Osteoblast (primary cell): ENCODE measurements at regions not wholly inside any gene's neighbourhood (a gene's known extent, or its start where the extent isn't known, plus 50 kb on each side); places are given as distances from the start of the nearest gene placed in this dataset.

Source experiments
- DNase-seq: peaks from one replicate; pipeline ENCODE4 v3.0.0; 2011; ENCODE audit warnings: low spot score, mixed read lengths; ENCODE audit not compliant: insufficient read length; ENCODE audit errors: missing footprints
- H2AFZ ChIP-seq: 2 replicates; pipeline ENCODE4 v1.6.0; 2011; ENCODE audit warnings: mild to moderate bottlenecking, low read length
- H3K27ac ChIP-seq: 2 replicates; pipeline ENCODE4 v1.5.1; 2011; ENCODE audit warnings: mild to moderate bottlenecking, low read depth, low read length, moderate library complexity
- H3K27me3 ChIP-seq: 2 replicates; pipeline ENCODE4 v1.6.0; 2012; ENCODE audit warnings: mild to moderate bottlenecking, control low read depth, inconsistent platforms, low read length, moderate library complexity; ENCODE audit not compliant: insufficient read depth
- H3K36me3 ChIP-seq: 2 replicates; pipeline ENCODE4 v1.5.1; 2011; ENCODE audit warnings: mild to moderate bottlenecking, low read length, control low read depth, moderate library complexity; ENCODE audit not compliant: insufficient read depth
- H3K4me1 ChIP-seq: 2 replicates; pipeline ENCODE4 v1.5.1; 2011; ENCODE audit warnings: mild to moderate bottlenecking, low read length, control low read depth, moderate library complexity; ENCODE audit not compliant: insufficient read depth
- H3K4me2 ChIP-seq: 2 replicates; pipeline ENCODE4 v1.6.0; 2011; ENCODE audit warnings: mild to moderate bottlenecking, low read length; ENCODE audit not compliant: insufficient read depth
- H3K4me3 ChIP-seq: fragments of 200-600 bp; sonication (generic); 3 replicates; pipeline ENCODE4 v1.5.1; 2012; ENCODE audit warnings: mild to moderate bottlenecking, low read length, inconsistent platforms; ENCODE audit not compliant: insufficient read depth
- H3K79me2 ChIP-seq: 2 replicates; pipeline ENCODE4 v1.6.0; 2012; ENCODE audit warnings: mild to moderate bottlenecking, low read length, control low read depth, inconsistent platforms; ENCODE audit not compliant: insufficient read depth
- H3K9me3 ChIP-seq: 2 replicates; pipeline ENCODE4 v1.5.1; 2011; ENCODE audit warnings: low read depth, low read length, control low read depth
- H4K20me1 ChIP-seq: 2 replicates; pipeline ENCODE4 v1.6.0; 2012; ENCODE audit warnings: mild to moderate bottlenecking, low read length, control low read depth; ENCODE audit not compliant: insufficient read depth
- CTCF ChIP-seq: IDR thresholded peaks from 2 replicates; pipeline ENCODE4 v1.5.1; 2011; ENCODE audit warnings: mild to moderate bottlenecking, low read depth, low read length, moderate library complexity; ENCODE audit errors: extremely low read depth

- Histone ChIP-seq H3K27ac (no peak overlapping the region), H4K20me1 (no peaks in the 10 kb centered on the region), H3K36me3 (no peaks in the 10 kb centered on the region), H3K27me3 (no peaks in the 10 kb centered on the region), H3K4me2 (no peak overlapping the region), H3K9me3 (no peaks in the 10 kb centered on the region), H3K4me3 (no peak overlapping the region), H3K4me1 (no peaks in the 10 kb centered on the region), H3K79me2 (no peaks in the 10 kb centered on the region), H2AFZ (no peak overlapping the region)
- TF ChIP-seq CTCF = no peak
- DNase-seq = no peak
Observed at GRCh38 chr14:98775892-98776291, 496.1 kb downstream of the BCL11B start.

GRCh38 chr14:98782062-98782461 lies 489.9 kb downstream of the BCL11B start:
- Histone ChIP-seq H3K4me2 (no peak overlapping the region), H4K20me1 (no peaks in the 10 kb centered on the region), H3K4me1 (no peaks in the 10 kb centered on the region), H3K27ac (no peak overlapping the region), H3K79me2 (no peaks in the 10 kb centered on the region), H3K9me3 (no peaks in the 10 kb centered on the region), H3K27me3 (no peaks in the 10 kb centered on the region), H3K4me3 (no peak overlapping the region), H2AFZ (no peak overlapping the region), H3K36me3 (no peaks in the 10 kb centered on the region)
- no peak for TF ChIP-seq CTCF
- DNase-seq = no peak

DNA sequence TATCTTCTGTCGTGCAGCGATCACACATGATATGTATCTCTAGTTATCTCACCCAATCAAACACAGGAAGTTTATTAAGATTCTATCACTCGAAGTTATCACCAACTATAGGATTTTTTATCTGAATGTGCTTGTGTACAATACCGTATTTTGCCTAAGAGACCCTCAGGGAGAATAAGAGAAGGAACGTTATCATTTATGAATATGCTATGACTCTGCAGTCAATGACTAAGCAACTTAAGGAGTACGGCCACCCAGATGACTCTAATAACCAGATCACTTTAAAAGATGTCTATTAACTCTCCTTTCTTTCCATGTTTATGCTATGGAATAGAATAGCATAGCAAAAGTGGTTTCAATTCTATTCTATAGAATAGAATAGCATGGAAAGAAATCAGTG lies 486.4 kb downstream of the BCL11B start:
- no peak overlapping the region for H2AFZ ChIP-seq
- no peaks in the 10 kb centered on the region for H3K79me2 ChIP-seq
- TF ChIP-seq CTCF = no peak
- H3K4me1 ChIP-seq = no peaks in the 10 kb centered on the region
- no peaks in the 10 kb centered on the region for H3K27me3 ChIP-seq
- no peak overlapping the region for H3K4me3 ChIP-seq
- no peaks in the 10 kb centered on the region for H3K36me3 ChIP-seq
- no peak for DNase-seq
- H3K9me3 ChIP-seq = no peaks in the 10 kb centered on the region
- no peak overlapping the region for H3K4me2 ChIP-seq
- no peaks in the 10 kb centered on the region for H4K20me1 ChIP-seq
- H3K27ac ChIP-seq = no peak overlapping the region

GRCh38 chr14:98786456-98786855 lies 485.5 kb downstream of the BCL11B start:
- Histone ChIP-seq H4K20me1 (no peaks in the 10 kb centered on the region), H3K9me3 (no peaks in the 10 kb centered on the region), H3K36me3 (no peaks in the 10 kb centered on the region), H3K79me2 (no peaks in the 10 kb centered on the region), H3K4me2 (no peak overlapping the region), H3K27me3 (no peaks in the 10 kb centered on the region), H3K4me1 (no peaks in the 10 kb centered on the region), H2AFZ (no peak overlapping the region), H3K4me3 (no peak overlapping the region), H3K27ac (no peak overlapping the region)
- no peak for DNase-seq
- no peak for TF ChIP-seq CTCF
